MCF 10A (cell line): ENCODE measurements at regions not wholly inside any gene's neighbourhood (a gene's known extent, or its start where the extent isn't known, plus 50 kb on each side); places are given as distances from the start of the nearest gene placed in this dataset.

Experiments used
- BruUV-seq: library from RNA; stranded (reverse); fragments of 400-500 nt; replicated peaks from 2 replicates; lab custom pipeline; 2021; lab: Mats Ljungman, UMichigan
- CTCF ChIA-PET: fragments of 300-600 bp; sonication (Branson Sonifier 250); formaldehyde crosslinking; extraction: SDS; loops from one replicate; lab custom pipeline; 2021; ENCODE audit warnings: antibody characterized with exemption, inconsistent platforms; lab: Yijun Ruan, JAX
- POLR2A ChIA-PET: fragments of 300-600, 350-650 bp; sonication (Branson Sonifier 250); formaldehyde crosslinking; extraction: SDS; loops from one replicate; lab custom pipeline; 2020; ENCODE audit warnings: antibody characterized with exemption, inconsistent platforms; lab: Yijun Ruan, JAX
- DNase-seq: peaks from one replicate; pipeline ENCODE4 v3.0.0-alpha.2; 2018; ENCODE audit not compliant: unreplicated experiment
- H3K27ac Mint-ChIP-seq: one replicate; pipeline ENCODE4 v1.8.0; 2022; ENCODE audit warnings: mild to moderate bottlenecking, low read depth, mixed read lengths; ENCODE audit not compliant: unreplicated experiment
- H3K27me3 Mint-ChIP-seq: one replicate; pipeline ENCODE4 v1.8.0; 2022; ENCODE audit warnings: mixed read lengths; ENCODE audit not compliant: insufficient read depth, unreplicated experiment
- H3K36me3 Mint-ChIP-seq: one replicate; pipeline ENCODE4 v1.8.0; 2022; ENCODE audit warnings: mild to moderate bottlenecking, moderate library complexity, mixed read lengths; ENCODE audit not compliant: insufficient read depth, unreplicated experiment
- H3K4me1 Mint-ChIP-seq: one replicate; pipeline ENCODE4 v1.8.0; 2022; ENCODE audit warnings: mixed read lengths; ENCODE audit not compliant: insufficient read depth, unreplicated experiment
- H3K4me3 Mint-ChIP-seq: one replicate; pipeline ENCODE4 v1.8.0; 2022; ENCODE audit warnings: mild to moderate bottlenecking, moderate library complexity, mixed read lengths; ENCODE audit not compliant: unreplicated experiment
- H3K9me3 Mint-ChIP-seq: one replicate; pipeline ENCODE4 v1.8.0; 2022; ENCODE audit warnings: mixed read lengths; ENCODE audit not compliant: unreplicated experiment
- CTCF ChIP-seq: fragments of 200-600 bp; IDR thresholded peaks from one replicate; pipeline ENCODE4 v1.8.0; 2022; ENCODE audit warnings: antibody characterized with exemption, mild to moderate bottlenecking; ENCODE audit not compliant: unreplicated experiment
- intact Hi-C: fragments of 100-400 bp; cut with micrococcal nuclease; formaldehyde crosslinking; loops from 2 replicates; pipeline ENCODE4 v1.14.1; 2022

GRCh38 chr5:38714240-38714639, 131.6 kb upstream of the OSMR start:
- TF ChIP-seq CTCF = no peak
- H3K4me3 Mint-ChIP-seq = no peak overlapping the region

GRCh38 chr5:38714703-38715355, 131.0 kb upstream of the OSMR start:
- Mint-ChIP-seq H3K4me1 (peaks cover 6% of the 10 kb centered on the region), H3K27me3 (no peaks in the 10 kb centered on the region), H3K4me3 (no peak overlapping the region), H3K27ac (no peak overlapping the region), H3K36me3 (no peaks in the 10 kb centered on the region), H3K9me3 (no peaks in the 10 kb centered on the region)
- intact Hi-C loops = no loop called here
- no peak for TF ChIP-seq CTCF
- POLR2A ChIA-PET = no interaction called here
- DNase-seq = no peak
- no TSS peak for BruUV-seq
- CTCF ChIA-PET = interaction anchor here (0.7 to 1.2 kb wide), 3 partner anchors 11 to 585 kb away, joined by 3 to 6 read pairs (median 3); no protein-coding TSS in a partner anchor

More at GRCh38 chr5:38714240-38714639, 131.6 kb upstream of the OSMR start:
- H3K27ac Mint-ChIP-seq = no peak overlapping the region
- POLR2A ChIA-PET = interaction anchor here (0.6 kb wide), 1 partner anchor 11 kb away, joined by 3 read pairs; no protein-coding TSS in a partner anchor
- no TSS peak for BruUV-seq
- DNase-seq = no peak
- CTCF ChIA-PET = interaction anchor here (0.7 to 0.8 kb wide), 2 partner anchors 51 to 584 kb away, joined by 3 read pairs; no protein-coding TSS in a partner anchor
- no peaks in the 10 kb centered on the region for H3K9me3 Mint-ChIP-seq
- H3K4me1 Mint-ChIP-seq = no peaks in the 10 kb centered on the region
- no peaks in the 10 kb centered on the region for H3K27me3 Mint-ChIP-seq
- intact Hi-C loops = no loop called here
- no peaks in the 10 kb centered on the region for H3K36me3 Mint-ChIP-seq

DNA sequence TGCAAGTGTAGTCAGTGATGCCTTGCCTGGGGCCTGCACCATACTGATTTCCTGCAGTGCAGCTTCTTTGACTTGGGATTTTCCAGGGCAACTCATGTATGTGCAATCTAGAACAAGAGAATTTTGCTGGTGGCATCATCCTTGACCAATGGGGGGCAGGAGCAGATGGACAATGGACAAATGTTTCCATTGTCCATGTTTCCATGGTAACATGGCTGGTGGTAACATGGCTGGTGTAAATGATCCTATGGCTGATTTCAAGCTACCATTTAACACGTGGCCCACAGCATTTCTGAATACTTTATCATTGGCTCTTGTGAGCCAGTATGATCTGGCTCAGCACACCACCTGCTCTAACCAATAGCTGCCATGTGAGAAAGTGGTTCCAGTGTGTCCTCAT, 130.1 kb upstream of the OSMR start:
- Mint-ChIP-seq H3K9me3 (no peaks in the 10 kb centered on the region), H3K4me3 (no peak overlapping the region), H3K36me3 (no peaks in the 10 kb centered on the region), H3K27ac (no peak overlapping the region), H3K27me3 (no peaks in the 10 kb centered on the region), H3K4me1 (peaks cover 10% of the 10 kb centered on the region)
- peak; percentile 9 for DNase-seq
- TF ChIP-seq CTCF = no peak
- CTCF ChIA-PET = interaction anchor here (0.6 to 1.2 kb wide), 2 partner anchors 12 to 77 kb away, joined by 3 to 6 read pairs; no protein-coding TSS in a partner anchor
- intact Hi-C loops = no loop called here
- no TSS peak for BruUV-seq
- POLR2A ChIA-PET = no interaction called here

DNA sequence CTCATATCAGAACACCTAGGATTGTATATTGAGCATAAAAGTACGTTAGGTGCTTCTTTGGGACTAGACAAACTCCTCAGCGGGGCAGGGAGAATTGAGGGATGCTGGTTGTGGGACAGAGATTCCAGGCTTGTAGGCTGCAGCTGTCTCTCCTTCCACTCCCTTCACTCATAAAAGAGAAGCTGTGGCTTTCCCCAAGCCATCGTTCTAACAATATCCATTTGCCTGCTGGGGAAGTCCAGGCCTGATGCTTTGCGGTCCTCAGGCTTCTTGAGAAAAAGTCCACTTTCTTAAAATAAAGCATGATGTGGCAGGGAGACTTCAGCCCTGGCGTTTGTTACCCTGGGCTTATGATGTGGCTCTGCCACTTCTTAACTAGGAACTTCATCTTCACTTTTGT, 129.3 kb upstream of the OSMR start:
- no TSS peak for BruUV-seq
- TF ChIP-seq CTCF = no peak
- ChIA-PET CTCF (no interaction called here), POLR2A (no interaction called here)
- intact Hi-C loops = no loop called here
- no peak overlapping the region for H3K27ac Mint-ChIP-seq
- DNase-seq = no peak
- H3K4me1 Mint-ChIP-seq = peaks cover 10% of the 10 kb centered on the region
- H3K36me3 Mint-ChIP-seq = no peaks in the 10 kb centered on the region
- no peak overlapping the region for H3K4me3 Mint-ChIP-seq
- H3K27me3 Mint-ChIP-seq = no peaks in the 10 kb centered on the region
- H3K9me3 Mint-ChIP-seq = no peaks in the 10 kb centered on the region
